ENCODE measurements at regions not wholly inside any gene's neighbourhood (a gene's known extent, or its start where the extent isn't known, plus 50 kb on each side); places are given as distances from the start of the nearest gene placed in this dataset.

GRCh38 chr2:163347982-163348856 is 387.6 kb downstream of the FIGN start:
- H3K36me3 ChIP-seq (ENCODE audit: insufficient read depth, low read length), result no peaks in the 10 kb centered on the region
- peak overlapping the region; percentile 29 for H3K4me3 ChIP-seq (ENCODE audit: low read length)
- H3K27me3 ChIP-seq (ENCODE audit: insufficient read depth, low read length), result no peaks in the 10 kb centered on the region
- no peak overlapping the region for H2AFZ ChIP-seq (ENCODE audit: low read depth, low read length)
- H3K9me3 ChIP-seq (ENCODE audit: low read length), result peaks cover 2% of the 10 kb centered on the region
- H3K4me1 ChIP-seq (ENCODE audit: insufficient read depth, low read length), result peaks cover 22% of the 10 kb centered on the region

GRCh38 chr2:163345795-163346573 is 389.8 kb downstream of the FIGN start:
- Histone ChIP-seq H3K4me1 (ENCODE audit: insufficient read depth, low read length) (peaks cover 14% of the 10 kb centered on the region), H3K4me3 (ENCODE audit: low read length) (peak overlapping the region; percentile 16)

GRCh38 chr2:163343316-163343715 is 392.5 kb downstream of the FIGN start:
- Histone ChIP-seq H2AFZ (ENCODE audit: low read depth, low read length) (no peak overlapping the region), H3K36me3 (ENCODE audit: insufficient read depth, low read length) (no peaks in the 10 kb centered on the region), H3K4me3 (ENCODE audit: low read length) (no peak overlapping the region), H3K27me3 (ENCODE audit: insufficient read depth, low read length) (no peaks in the 10 kb centered on the region), H3K4me1 (ENCODE audit: insufficient read depth, low read length) (peaks cover 7% of the 10 kb centered on the region), H3K9me3 (ENCODE audit: low read length) (peaks cover 2% of the 10 kb centered on the region)

More at GRCh38 chr2:163345795-163346573, 389.8 kb downstream of the FIGN start:
- H3K36me3 ChIP-seq (ENCODE audit: insufficient read depth, low read length), result no peaks in the 10 kb centered on the region
- H3K9me3 ChIP-seq (ENCODE audit: low read length), result peaks cover 2% of the 10 kb centered on the region
- H2AFZ ChIP-seq (ENCODE audit: low read depth, low read length), result peak overlapping the region; percentile 37
- no peaks in the 10 kb centered on the region for H3K27me3 ChIP-seq (ENCODE audit: insufficient read depth, low read length)

- no peak overlapping the region for H3K4me3 ChIP-seq (ENCODE audit: low read length)
- no peaks in the 10 kb centered on the region for H3K27me3 ChIP-seq (ENCODE audit: insufficient read depth, low read length)
- H3K36me3 ChIP-seq (ENCODE audit: insufficient read depth, low read length), result no peaks in the 10 kb centered on the region
- H3K4me1 ChIP-seq (ENCODE audit: insufficient read depth, low read length), result peaks cover 7% of the 10 kb centered on the region
- no peaks in the 10 kb centered on the region for H3K9me3 ChIP-seq (ENCODE audit: low read length)
- peak overlapping the region; percentile 41 for H2AFZ ChIP-seq (ENCODE audit: low read depth, low read length)
Measured at GRCh38 chr2:163341426-163341825, 394.4 kb downstream of the FIGN start.

GRCh38 chr2:163338270-163338669 is 397.5 kb downstream of the FIGN start:
- no peak overlapping the region for H2AFZ ChIP-seq (ENCODE audit: low read depth, low read length)
- H3K27me3 ChIP-seq (ENCODE audit: insufficient read depth, low read length), result no peaks in the 10 kb centered on the region
- no peaks in the 10 kb centered on the region for H3K36me3 ChIP-seq (ENCODE audit: insufficient read depth, low read length)
- H3K9me3 ChIP-seq (ENCODE audit: low read length), result no peaks in the 10 kb centered on the region
- no peaks in the 10 kb centered on the region for H3K4me1 ChIP-seq (ENCODE audit: insufficient read depth, low read length)
- no peak overlapping the region for H3K4me3 ChIP-seq (ENCODE audit: low read length)

- H3K27me3 ChIP-seq (ENCODE audit: insufficient read depth, low read length), result no peaks in the 10 kb centered on the region
- H3K4me3 ChIP-seq (ENCODE audit: low read length), result no peak overlapping the region
- no peaks in the 10 kb centered on the region for H3K9me3 ChIP-seq (ENCODE audit: low read length)
- no peak overlapping the region for H2AFZ ChIP-seq (ENCODE audit: low read depth, low read length)
- H3K4me1 ChIP-seq (ENCODE audit: insufficient read depth, low read length), result peaks cover 10% of the 10 kb centered on the region
- no peaks in the 10 kb centered on the region for H3K36me3 ChIP-seq (ENCODE audit: insufficient read depth, low read length)
Measured at GRCh38 chr2:163324677-163325076, 411.1 kb downstream of the FIGN start.

GRCh38 chr2:163319006-163319405 is 416.8 kb downstream of the FIGN start:
- H3K4me1 ChIP-seq (ENCODE audit: insufficient read depth, low read length), result no peaks in the 10 kb centered on the region
- no peak overlapping the region for H2AFZ ChIP-seq (ENCODE audit: low read depth, low read length)
- H3K4me3 ChIP-seq (ENCODE audit: low read length), result no peak overlapping the region
- peaks cover 2% of the 10 kb centered on the region for H3K9me3 ChIP-seq (ENCODE audit: low read length)
- no peaks in the 10 kb centered on the region for H3K27me3 ChIP-seq (ENCODE audit: insufficient read depth, low read length)
- H3K36me3 ChIP-seq (ENCODE audit: insufficient read depth, low read length), result no peaks in the 10 kb centered on the region

- Histone ChIP-seq H2AFZ (ENCODE audit: low read depth, low read length) (no peak overlapping the region), H3K36me3 (ENCODE audit: insufficient read depth, low read length) (no peaks in the 10 kb centered on the region), H3K27me3 (ENCODE audit: insufficient read depth, low read length) (no peaks in the 10 kb centered on the region), H3K4me3 (ENCODE audit: low read length) (no peak overlapping the region), H3K4me1 (ENCODE audit: insufficient read depth, low read length) (no peaks in the 10 kb centered on the region), H3K9me3 (ENCODE audit: low read length) (peaks cover 2% of the 10 kb centered on the region)
Measured at GRCh38 chr2:163314712-163315111, 421.1 kb downstream of the FIGN start.

- Histone ChIP-seq H3K27me3 (ENCODE audit: insufficient read depth, low read length) (no peaks in the 10 kb centered on the region), H3K4me1 (ENCODE audit: insufficient read depth, low read length) (no peaks in the 10 kb centered on the region), H3K9me3 (ENCODE audit: low read length) (peaks cover 2% of the 10 kb centered on the region), H3K4me3 (ENCODE audit: low read length) (no peak overlapping the region), H3K36me3 (ENCODE audit: insufficient read depth, low read length) (no peaks in the 10 kb centered on the region), H2AFZ (ENCODE audit: low read depth, low read length) (no peak overlapping the region)
Measured at GRCh38 chr2:163312713-163313112, 423.1 kb downstream of the FIGN start.

- no peaks in the 10 kb centered on the region for H3K4me1 ChIP-seq (ENCODE audit: insufficient read depth, low read length)
Measured at GRCh38 chr2:163306647-163307046, 429.2 kb downstream of the FIGN start.

GRCh38 chr2:163302141-163302540 is 433.7 kb downstream of the FIGN start:
- H3K4me1 ChIP-seq (ENCODE audit: insufficient read depth, low read length), result no peaks in the 10 kb centered on the region
- H3K27me3 ChIP-seq (ENCODE audit: insufficient read depth, low read length), result no peaks in the 10 kb centered on the region
- no peak overlapping the region for H2AFZ ChIP-seq (ENCODE audit: low read depth, low read length)
- H3K4me3 ChIP-seq (ENCODE audit: low read length), result no peak overlapping the region
- peaks cover 7% of the 10 kb centered on the region for H3K9me3 ChIP-seq (ENCODE audit: low read length)
- no peaks in the 10 kb centered on the region for H3K36me3 ChIP-seq (ENCODE audit: insufficient read depth, low read length)

More at GRCh38 chr2:163306647-163307046, 429.2 kb downstream of the FIGN start:
- no peak overlapping the region for H3K4me3 ChIP-seq (ENCODE audit: low read length)
- no peaks in the 10 kb centered on the region for H3K27me3 ChIP-seq (ENCODE audit: insufficient read depth, low read length)
- peaks cover 7% of the 10 kb centered on the region for H3K9me3 ChIP-seq (ENCODE audit: low read length)
- no peak overlapping the region for H2AFZ ChIP-seq (ENCODE audit: low read depth, low read length)
- H3K36me3 ChIP-seq (ENCODE audit: insufficient read depth, low read length), result no peaks in the 10 kb centered on the region

- Histone ChIP-seq H3K4me3 (ENCODE audit: low read length) (no peak overlapping the region), H3K36me3 (ENCODE audit: insufficient read depth, low read length) (no peaks in the 10 kb centered on the region), H3K9me3 (ENCODE audit: low read length) (no peaks in the 10 kb centered on the region), H3K27me3 (ENCODE audit: insufficient read depth, low read length) (no peaks in the 10 kb centered on the region), H3K4me1 (ENCODE audit: insufficient read depth, low read length) (no peaks in the 10 kb centered on the region), H2AFZ (ENCODE audit: low read depth, low read length) (no peak overlapping the region)
Measured at GRCh38 chr2:163291790-163292189, 444.0 kb downstream of the FIGN start.

- Histone ChIP-seq H3K4me1 (ENCODE audit: insufficient read depth, low read length) (no peaks in the 10 kb centered on the region), H3K36me3 (ENCODE audit: insufficient read depth, low read length) (no peaks in the 10 kb centered on the region), H2AFZ (ENCODE audit: low read depth, low read length) (no peak overlapping the region), H3K27me3 (ENCODE audit: insufficient read depth, low read length) (no peaks in the 10 kb centered on the region), H3K4me3 (ENCODE audit: low read length) (no peak overlapping the region), H3K9me3 (ENCODE audit: low read length) (no peaks in the 10 kb centered on the region)
Measured at GRCh38 chr2:163281717-163282116, 443.1 kb upstream of the KCNH7 start.

Measured in neuron (in vitro differentiated cells).